HEK293 (cell line): ENCODE measurements at regions not wholly inside any gene's neighbourhood (a gene's known extent, or its start where the extent isn't known, plus 50 kb on each side); places are given as distances from the start of the nearest gene placed in this dataset.

Experiments used
- CTCF ChIA-PET: fragments of 350-600 bp; formaldehyde crosslinking; extraction: SDS; loops from one replicate; lab custom pipeline; 2021; ENCODE audit warnings: antibody characterized with exemption; lab: Yijun Ruan, JAX
- POLR2A ChIA-PET: fragments of 300-600 bp; formaldehyde crosslinking; extraction: SDS; loops from one replicate; lab custom pipeline; 2020; ENCODE audit warnings: antibody characterized with exemption, inconsistent platforms; lab: Yijun Ruan, JAX
- H3K27ac ChIP-seq: fragments of 200-500 bp; sonication (Bioruptor generic); 2 replicates; pipeline ENCODE4 v1.5.1; 2014; ENCODE audit warnings: low read depth, low read length, control low read depth, inconsistent platforms; ENCODE audit errors: extremely low read depth
- H3K36me3 ChIP-seq, 2 experiments: fragments of 200-500 bp in 1 of 2; sonication (Bioruptor generic) in 1 of 2; 1 replicate in 1 of 2; 2 replicates in 1 of 2; pipeline ENCODE4 v1.5.1; 2014 to 2017; ENCODE audit warnings: inconsistent platforms in 2 of 2, low read length in 2 of 2; ENCODE audit not compliant: control insufficient read depth in 2 of 2, insufficient read depth in 1 of 2
- H3K4me1 ChIP-seq: fragments of 200-500 bp; sonication (Bioruptor generic); 2 replicates; pipeline ENCODE4 v1.5.1; 2014; ENCODE audit warnings: mild to moderate bottlenecking, low read length, inconsistent platforms; ENCODE audit not compliant: control insufficient read depth, insufficient read depth
- H3K4me3 ChIP-seq: 2 replicates; pipeline ENCODE4 v1.5.1; 2011; ENCODE audit warnings: low read depth, mild to moderate bottlenecking, control low read depth, low read length, moderate library complexity
- H3K9me3 ChIP-seq: fragments of 200-500 bp; sonication (Bioruptor generic); 2 replicates; pipeline ENCODE4 v1.5.1; 2014; ENCODE audit warnings: low read depth, low read length, inconsistent platforms; ENCODE audit not compliant: control insufficient read depth, insufficient read depth
- GLI2 ChIP-seq: fragments of 450-650 bp; formaldehyde crosslinking; IDR thresholded peaks from 2 replicates; pipeline ENCODE4; 2017; ENCODE audit warnings: missing biosample characterization, missing genetic modification characterization, low read depth, borderline replicate concordance
- KLF9 ChIP-seq: fragments of 450-650 bp; formaldehyde crosslinking; IDR thresholded peaks from 2 replicates; pipeline ENCODE4 v1.5.1; 2016; ENCODE audit warnings: missing biosample characterization, missing genetic modification characterization, low read depth
- OSR2 ChIP-seq: fragments of 450-650 bp; formaldehyde crosslinking; IDR thresholded peaks from 2 replicates; pipeline ENCODE4 v1.5.1; 2016; ENCODE audit warnings: missing biosample characterization, missing genetic modification characterization
- SETDB1 ChIP-seq: IDR thresholded peaks from one replicate; pipeline ENCODE4 v1.6.1; 2017; ENCODE audit warnings: mild to moderate bottlenecking, low read length, moderate library complexity, mixed read lengths; ENCODE audit not compliant: insufficient read length
- TRIM28 ChIP-seq: IDR thresholded peaks from 2 replicates; pipeline ENCODE4 v1.6.1; 2011; ENCODE audit warnings: low read length, control low read depth, borderline replicate concordance
- WT1 ChIP-seq: fragments of 450-650 bp; formaldehyde crosslinking; IDR thresholded peaks from 2 replicates; pipeline ENCODE4 v1.5.1; 2016; ENCODE audit warnings: missing biosample characterization, missing genetic modification characterization
- ZEB2 ChIP-seq: fragments of 450-650 bp; formaldehyde crosslinking; IDR thresholded peaks from 2 replicates; pipeline ENCODE4 v1.5.1; 2016; ENCODE audit warnings: missing biosample characterization, missing genetic modification characterization
- ZFP3 ChIP-seq: fragments of 450-650 bp; formaldehyde crosslinking; IDR thresholded peaks from 2 replicates; pipeline ENCODE4 v1.5.1; 2016; ENCODE audit warnings: low read depth, missing biosample characterization, missing genetic modification characterization
- ZFP37 ChIP-seq: fragments of 450-650 bp; formaldehyde crosslinking; IDR thresholded peaks from 2 replicates; pipeline ENCODE4 v1.5.1; 2016; ENCODE audit warnings: missing biosample characterization, missing genetic modification characterization
- ZNF221 ChIP-seq: fragments of 450-650 bp; formaldehyde crosslinking; IDR thresholded peaks from 2 replicates; pipeline ENCODE4 v1.5.1; 2017; ENCODE audit warnings: missing biosample characterization, missing genetic modification characterization, borderline replicate concordance
- ZNF248 ChIP-seq: fragments of 450-650 bp; formaldehyde crosslinking; IDR thresholded peaks from 2 replicates; pipeline ENCODE4 v1.5.1; 2017; ENCODE audit warnings: missing biosample characterization, missing genetic modification characterization
- ZNF391 ChIP-seq: fragments of 450-650 bp; formaldehyde crosslinking; IDR thresholded peaks from 2 replicates; pipeline ENCODE4 v1.5.1; 2016; ENCODE audit warnings: low read depth, missing biosample characterization, missing genetic modification characterization, borderline replicate concordance
- ZNF558 ChIP-seq: fragments of 450-650 bp; formaldehyde crosslinking; IDR thresholded peaks from 2 replicates; pipeline ENCODE4 v1.5.1; 2016; ENCODE audit warnings: missing biosample characterization, missing genetic modification characterization
- ZNF626 ChIP-seq: fragments of 450-650 bp; sonication (Bioruptor Pico); formaldehyde crosslinking; IDR thresholded peaks from 2 replicates; pipeline ENCODE4 v1.5.1; 2018; ENCODE audit warnings: missing biosample characterization, missing genetic modification characterization, inconsistent platforms
- ZNF677 ChIP-seq: fragments of 450-650 bp; IDR thresholded peaks from 2 replicates; pipeline ENCODE4 v1.5.0; 2018; ENCODE audit warnings: missing biosample characterization, mild to moderate bottlenecking, missing genetic modification characterization, moderate library complexity
- ZNF830 ChIP-seq: fragments of 450-650 bp; IDR thresholded peaks from 2 replicates; pipeline ENCODE4 v1.5.0; 2018; ENCODE audit warnings: missing biosample characterization, missing genetic modification characterization, low read depth, mild to moderate bottlenecking, moderate library complexity
- ZSCAN16 ChIP-seq: fragments of 450-650 bp; formaldehyde crosslinking; IDR thresholded peaks from 2 replicates; pipeline ENCODE4 v1.5.1; 2016; ENCODE audit warnings: missing biosample characterization, missing genetic modification characterization
- ZSCAN30 ChIP-seq: fragments of 450-650 bp; IDR thresholded peaks from 2 replicates; pipeline ENCODE4 v1.5.1; 2018; ENCODE audit warnings: missing biosample characterization, mild to moderate bottlenecking, missing genetic modification characterization, moderate library complexity
- TF ChIP-seq, protein P1 (sequence below): fragments of 450-650 bp; formaldehyde crosslinking; IDR thresholded peaks from 2 replicates; pipeline ENCODE4 v1.5.1; 2016; ENCODE audit warnings: missing biosample characterization, missing genetic modification characterization
- TF ChIP-seq, protein P2 (sequence below): fragments of 450-650 bp; IDR thresholded peaks from 2 replicates; pipeline ENCODE4 v1.5.1; 2018; ENCODE audit warnings: missing biosample characterization, mild to moderate bottlenecking, missing genetic modification characterization
- TF ChIP-seq, protein P3 (sequence below): fragments of 450-650 bp; formaldehyde crosslinking; IDR thresholded peaks from 2 replicates; pipeline ENCODE4 v1.5.1; 2016; ENCODE audit warnings: missing biosample characterization, missing genetic modification characterization
- TF ChIP-seq, protein P4 (sequence below): fragments of 450-650 bp; formaldehyde crosslinking; IDR thresholded peaks from 2 replicates; pipeline ENCODE4 v1.5.1; 2017; ENCODE audit warnings: missing biosample characterization, missing genetic modification characterization
- TF ChIP-seq, protein P5 (sequence below): fragments of 450-650 bp; formaldehyde crosslinking; IDR thresholded peaks from 2 replicates; pipeline ENCODE4 v1.5.1; 2016; ENCODE audit warnings: missing biosample characterization, missing genetic modification characterization, low read depth
- TF ChIP-seq, protein P6 (sequence below): IDR thresholded peaks from 2 replicates; pipeline ENCODE4 v1.6.1; 2011; ENCODE audit warnings: mild to moderate bottlenecking, low read depth, low read length, borderline replicate concordance

DNA sequence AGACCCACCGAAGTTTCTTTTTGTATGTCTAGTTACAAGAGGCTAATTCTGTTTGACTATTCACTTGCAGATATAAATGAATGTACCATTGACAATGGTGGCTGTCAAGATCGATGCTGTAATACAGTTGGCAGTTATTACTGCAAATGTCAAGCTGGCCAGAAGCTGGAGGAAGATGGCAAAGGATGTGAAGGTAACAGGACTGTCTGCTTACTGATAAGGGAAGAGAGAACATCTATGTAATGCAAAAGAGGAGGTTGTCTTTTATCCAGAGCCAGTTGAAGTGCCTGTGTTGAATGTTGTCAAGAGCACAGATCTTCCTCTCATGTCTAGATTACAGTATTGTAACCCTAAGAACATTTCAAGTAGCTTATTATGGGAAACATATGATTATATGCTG, 549.5 kb upstream of the GOLIM4 start:
- Histone ChIP-seq H3K9me3 (no peaks in the 10 kb centered on the region), H3K4me3 (no peak overlapping the region), H3K36me3 (no peaks in the 10 kb centered on the region), H3K27ac (no peak overlapping the region), H3K4me1 (no peaks in the 10 kb centered on the region)
- CTCF ChIA-PET = interaction anchor here (0.6 kb wide), 1 partner anchor 62 kb away, joined by 3 read pairs; no protein-coding TSS in a partner anchor
- TF ChIP-seq ZNF626 (tag by site-specific recombination) (no peak), ZNF830 (tag by site-specific recombination) (no peak), ZNF677 (tag by site-specific recombination) (no peak)
- POLR2A ChIA-PET = no interaction called here

DNA sequence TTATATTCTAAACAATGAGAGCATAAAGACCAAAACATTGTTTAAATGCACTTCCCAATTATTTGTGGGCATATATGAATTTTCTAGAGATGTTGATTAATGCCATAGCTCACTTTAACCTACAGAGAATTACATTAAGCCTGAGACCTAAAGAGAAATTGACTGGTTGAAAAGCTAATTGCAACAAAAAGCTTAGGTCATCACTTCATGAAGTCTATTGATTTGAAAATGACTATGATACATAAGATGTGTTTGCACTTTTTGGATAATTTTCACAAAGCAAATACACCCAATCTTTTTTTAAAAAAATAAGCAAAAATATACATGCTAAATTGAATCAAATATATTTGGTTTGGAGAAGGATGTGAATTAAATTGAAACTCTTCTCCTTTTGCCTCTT, 532.8 kb upstream of the GOLIM4 start:
- no peak overlapping the region for H3K4me3 ChIP-seq
- TF ChIP-seq SETDB1 = no peak
- TF ChIP-seq ZNF391 (tag by site-specific recombination) = no peak
- TF ChIP-seq ZEB2 (tag by site-specific recombination) = no peak
- no peak for TF ChIP-seq ZNF221
- no peaks in the 10 kb centered on the region; the same call in 1 of the 2 replicates for H3K4me1 ChIP-seq
- H3K36me3 ChIP-seq = no peaks in the 10 kb centered on the region
- ChIA-PET CTCF (no interaction called here), POLR2A (no interaction called here)
- H3K9me3 ChIP-seq = no peaks in the 10 kb centered on the region
- no peak overlapping the region for H3K27ac ChIP-seq

DNA sequence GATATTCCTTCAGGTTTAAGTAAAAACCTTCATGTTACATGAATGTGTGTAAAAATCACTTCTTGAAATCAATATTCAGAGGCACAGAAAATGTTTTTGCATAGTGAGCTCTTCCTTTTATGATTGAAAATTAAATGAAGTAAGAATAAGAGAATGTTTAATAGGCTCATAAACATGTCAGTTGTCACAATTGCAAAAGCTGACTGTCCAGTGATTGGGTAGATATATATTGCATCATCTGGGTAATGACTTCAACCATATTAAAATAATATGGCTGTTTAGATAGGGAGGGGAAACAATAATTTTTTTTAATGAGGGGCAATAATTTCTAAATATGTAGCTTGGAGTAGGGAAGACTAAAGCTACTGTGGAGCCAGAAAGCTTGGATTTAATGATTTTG, 529.8 kb upstream of the GOLIM4 start:
- no peak overlapping the region for H3K4me3 ChIP-seq
- no peaks in the 10 kb centered on the region; the same call in 1 of the 2 replicates for H3K4me1 ChIP-seq
- POLR2A ChIA-PET = no interaction called here
- H3K36me3 ChIP-seq = no peaks in the 10 kb centered on the region
- no peaks in the 10 kb centered on the region for H3K9me3 ChIP-seq
- no peak overlapping the region for H3K27ac ChIP-seq
- CTCF ChIA-PET = no interaction called here
- TF ChIP-seq TRIM28 (no peak), OSR2 (peak; percentile 55; the same call in 1 of the 2 replicates), WT1 (no peak), KLF9 (no peak), ZNF248 (no peak), ZSCAN30 (tag by site-specific recombination) (no peak), ZNF558 (tag by site-specific recombination) (no peak), GLI2 (0 out of 2 replicates have a peak, but pooled peaks have one; percentile 9), ZFP37 (tag by site-specific recombination) (no peak), ZSCAN16 (no peak), ZFP3 (tag by site-specific recombination) (no peak)
- TF ChIP-seq, protein P1, sequence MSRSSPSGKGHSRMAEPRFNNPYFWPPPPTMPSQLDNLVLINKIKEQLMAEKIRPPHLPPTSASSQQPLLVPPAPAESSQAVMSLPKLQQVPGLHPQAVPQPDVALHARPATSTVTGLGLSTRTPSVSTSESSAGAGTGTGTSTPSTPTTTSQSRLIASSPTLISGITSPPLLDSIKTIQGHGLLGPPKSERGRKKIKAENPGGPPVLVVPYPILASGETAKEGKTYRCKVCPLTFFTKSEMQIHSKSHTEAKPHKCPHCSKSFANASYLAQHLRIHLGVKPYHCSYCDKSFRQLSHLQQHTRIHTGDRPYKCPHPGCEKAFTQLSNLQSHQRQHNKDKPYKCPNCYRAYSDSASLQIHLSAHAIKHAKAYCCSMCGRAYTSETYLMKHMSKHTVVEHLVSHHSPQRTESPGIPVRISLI (tag by site-specific recombination) = no peak
- TF ChIP-seq, protein P2, sequence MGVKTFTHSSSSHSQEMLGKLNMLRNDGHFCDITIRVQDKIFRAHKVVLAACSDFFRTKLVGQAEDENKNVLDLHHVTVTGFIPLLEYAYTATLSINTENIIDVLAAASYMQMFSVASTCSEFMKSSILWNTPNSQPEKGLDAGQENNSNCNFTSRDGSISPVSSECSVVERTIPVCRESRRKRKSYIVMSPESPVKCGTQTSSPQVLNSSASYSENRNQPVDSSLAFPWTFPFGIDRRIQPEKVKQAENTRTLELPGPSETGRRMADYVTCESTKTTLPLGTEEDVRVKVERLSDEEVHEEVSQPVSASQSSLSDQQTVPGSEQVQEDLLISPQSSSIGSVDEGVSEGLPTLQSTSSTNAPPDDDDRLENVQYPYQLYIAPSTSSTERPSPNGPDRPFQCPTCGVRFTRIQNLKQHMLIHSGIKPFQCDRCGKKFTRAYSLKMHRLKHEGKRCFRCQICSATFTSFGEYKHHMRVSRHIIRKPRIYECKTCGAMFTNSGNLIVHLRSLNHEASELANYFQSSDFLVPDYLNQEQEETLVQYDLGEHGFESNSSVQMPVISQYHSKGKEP (tag by site-specific recombination) = peak; percentile 28; the same call in 1 of the 2 replicates
- TF ChIP-seq, protein P3, sequence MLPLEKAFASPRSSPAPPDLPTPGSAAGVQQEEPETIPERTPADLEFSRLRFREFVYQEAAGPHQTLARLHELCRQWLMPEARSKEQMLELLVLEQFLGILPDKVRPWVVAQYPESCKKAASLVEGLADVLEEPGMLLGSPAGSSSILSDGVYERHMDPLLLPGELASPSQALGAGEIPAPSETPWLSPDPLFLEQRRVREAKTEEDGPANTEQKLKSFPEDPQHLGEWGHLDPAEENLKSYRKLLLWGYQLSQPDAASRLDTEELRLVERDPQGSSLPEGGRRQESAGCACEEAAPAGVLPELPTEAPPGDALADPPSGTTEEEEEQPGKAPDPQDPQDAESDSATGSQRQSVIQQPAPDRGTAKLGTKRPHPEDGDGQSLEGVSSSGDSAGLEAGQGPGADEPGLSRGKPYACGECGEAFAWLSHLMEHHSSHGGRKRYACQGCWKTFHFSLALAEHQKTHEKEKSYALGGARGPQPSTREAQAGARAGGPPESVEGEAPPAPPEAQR (tag by site-specific recombination) = no peak
- TF ChIP-seq, protein P4, sequence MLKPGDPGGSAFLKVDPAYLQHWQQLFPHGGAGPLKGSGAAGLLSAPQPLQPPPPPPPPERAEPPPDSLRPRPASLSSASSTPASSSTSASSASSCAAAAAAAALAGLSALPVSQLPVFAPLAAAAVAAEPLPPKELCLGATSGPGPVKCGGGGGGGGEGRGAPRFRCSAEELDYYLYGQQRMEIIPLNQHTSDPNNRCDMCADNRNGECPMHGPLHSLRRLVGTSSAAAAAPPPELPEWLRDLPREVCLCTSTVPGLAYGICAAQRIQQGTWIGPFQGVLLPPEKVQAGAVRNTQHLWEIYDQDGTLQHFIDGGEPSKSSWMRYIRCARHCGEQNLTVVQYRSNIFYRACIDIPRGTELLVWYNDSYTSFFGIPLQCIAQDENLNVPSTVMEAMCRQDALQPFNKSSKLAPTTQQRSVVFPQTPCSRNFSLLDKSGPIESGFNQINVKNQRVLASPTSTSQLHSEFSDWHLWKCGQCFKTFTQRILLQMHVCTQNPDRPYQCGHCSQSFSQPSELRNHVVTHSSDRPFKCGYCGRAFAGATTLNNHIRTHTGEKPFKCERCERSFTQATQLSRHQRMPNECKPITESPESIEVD = peak; percentile 94
- TF ChIP-seq, protein P5, sequence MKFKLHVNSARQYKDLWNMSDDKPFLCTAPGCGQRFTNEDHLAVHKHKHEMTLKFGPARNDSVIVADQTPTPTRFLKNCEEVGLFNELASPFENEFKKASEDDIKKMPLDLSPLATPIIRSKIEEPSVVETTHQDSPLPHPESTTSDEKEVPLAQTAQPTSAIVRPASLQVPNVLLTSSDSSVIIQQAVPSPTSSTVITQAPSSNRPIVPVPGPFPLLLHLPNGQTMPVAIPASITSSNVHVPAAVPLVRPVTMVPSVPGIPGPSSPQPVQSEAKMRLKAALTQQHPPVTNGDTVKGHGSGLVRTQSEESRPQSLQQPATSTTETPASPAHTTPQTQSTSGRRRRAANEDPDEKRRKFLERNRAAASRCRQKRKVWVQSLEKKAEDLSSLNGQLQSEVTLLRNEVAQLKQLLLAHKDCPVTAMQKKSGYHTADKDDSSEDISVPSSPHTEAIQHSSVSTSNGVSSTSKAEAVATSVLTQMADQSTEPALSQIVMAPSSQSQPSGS (tag by site-specific recombination) = peak; percentile 25; the same call in 1 of the 2 replicates
- TF ChIP-seq, protein P6, sequence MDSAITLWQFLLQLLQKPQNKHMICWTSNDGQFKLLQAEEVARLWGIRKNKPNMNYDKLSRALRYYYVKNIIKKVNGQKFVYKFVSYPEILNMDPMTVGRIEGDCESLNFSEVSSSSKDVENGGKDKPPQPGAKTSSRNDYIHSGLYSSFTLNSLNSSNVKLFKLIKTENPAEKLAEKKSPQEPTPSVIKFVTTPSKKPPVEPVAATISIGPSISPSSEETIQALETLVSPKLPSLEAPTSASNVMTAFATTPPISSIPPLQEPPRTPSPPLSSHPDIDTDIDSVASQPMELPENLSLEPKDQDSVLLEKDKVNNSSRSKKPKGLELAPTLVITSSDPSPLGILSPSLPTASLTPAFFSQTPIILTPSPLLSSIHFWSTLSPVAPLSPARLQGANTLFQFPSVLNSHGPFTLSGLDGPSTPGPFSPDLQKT = no peak
